SU-DHL-6 (cell line): ENCODE measurements at regions not wholly inside any gene's neighbourhood (a gene's known extent, or its start where the extent isn't known, plus 50 kb on each side); places are given as distances from the start of the nearest gene placed in this dataset.

ENCODE experiments used
- CTCF ChIP-seq: fragments of 200-600 bp; sonication (generic); IDR thresholded peaks from one replicate; pipeline ENCODE4 v1.5.1; 2017; ENCODE audit warnings: antibody characterized with exemption, mild to moderate bottlenecking, low read length, moderate library complexity; ENCODE audit not compliant: insufficient read depth, poor library complexity, severe bottlenecking
- EZH2phosphoT487 ChIP-seq: fragments of 200-600 bp; sonication (generic), shearing (Covaris generic); conservative IDR thresholded peaks from 2 replicates; pipeline ENCODE4 v1.6.1; 2018; ENCODE audit warnings: mild to moderate bottlenecking, antibody characterized with exemption, low read length, moderate library complexity, mixed read lengths

GRCh38 chr11:24134879-24135589 lies 361.8 kb upstream of the LUZP2 start:
- no peak for TF ChIP-seq CTCF
- TF ChIP-seq EZH2phosphoT487: no peak
